ENCODE measurements at regions not wholly inside any gene's neighbourhood (a gene's known extent, or its start where the extent isn't known, plus 50 kb on each side); places are given as distances from the start of the nearest gene placed in this dataset.

DNA sequence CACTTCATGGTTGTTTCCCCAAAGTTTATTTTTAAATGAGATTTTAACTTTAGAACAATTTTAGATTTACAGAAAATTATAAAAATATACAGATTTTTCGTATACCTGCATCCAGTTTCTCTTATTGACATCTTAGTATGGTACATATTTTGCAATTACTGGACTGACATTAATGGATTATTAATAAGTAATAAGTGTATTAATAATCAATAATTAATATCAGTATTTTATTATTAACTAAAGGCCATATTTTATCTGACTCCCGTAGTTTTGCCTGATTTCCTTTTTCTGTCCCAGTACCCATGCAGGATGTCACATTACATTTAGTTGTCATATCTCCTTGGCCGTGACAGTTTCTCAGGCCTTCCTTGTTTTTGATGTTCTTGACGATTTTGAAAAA is 307.0 kb downstream of the C6orf118 start:
- no peak for TF ChIP-seq CTCF (IDR thresholded peaks at IDR 0.05; ENCODE audit: insufficient read depth, low read length, poor library complexity, severe bottlenecking)
- Histone ChIP-seq H3K4me3 (replicated peaks; ENCODE audit: low read depth, low read length) (no peak overlapping the region), H3K27me3 (replicated peaks; ENCODE audit: control insufficient read depth, insufficient read depth, low read length) (no peaks in the 10 kb centered on the region)

GRCh38 chr6:165001502-165002157 is 307.8 kb downstream of the C6orf118 start:
- no peak overlapping the region for H3K4me3 ChIP-seq (replicated peaks; ENCODE audit: low read depth, low read length)
- H3K27me3 ChIP-seq (replicated peaks; ENCODE audit: control insufficient read depth, insufficient read depth, low read length) = no peaks in the 10 kb centered on the region
- no peak for DNase-seq (ENCODE audit: extremely low read depth, insufficient read length)
- no peaks in the 10 kb centered on the region for H3K36me3 ChIP-seq (ENCODE audit: control insufficient read depth, insufficient read depth, low read length)
- no peak for TF ChIP-seq CTCF (IDR thresholded peaks at IDR 0.05; ENCODE audit: insufficient read depth, low read length, poor library complexity, severe bottlenecking)

More for the DNA sequence above, 307.0 kb downstream of the C6orf118 start:
- no peak for DNase-seq (ENCODE audit: extremely low read depth, insufficient read length)
- H3K36me3 ChIP-seq (ENCODE audit: control insufficient read depth, insufficient read depth, low read length) = no peaks in the 10 kb centered on the region

GRCh38 chr6:164998297-164998696 is 311.1 kb downstream of the C6orf118 start:
- no peak overlapping the region for H3K4me3 ChIP-seq (replicated peaks; ENCODE audit: low read depth, low read length)
- no peak for DNase-seq (ENCODE audit: extremely low read depth, insufficient read length)
- H3K36me3 ChIP-seq (ENCODE audit: control insufficient read depth, insufficient read depth, low read length) = no peaks in the 10 kb centered on the region
- H3K27me3 ChIP-seq (replicated peaks; ENCODE audit: control insufficient read depth, insufficient read depth, low read length) = no peaks in the 10 kb centered on the region
- TF ChIP-seq CTCF (IDR thresholded peaks at IDR 0.05; ENCODE audit: insufficient read depth, low read length, poor library complexity, severe bottlenecking) = no peak

GRCh38 chr6:164996838-164997237 is 312.6 kb downstream of the C6orf118 start:
- Histone ChIP-seq H3K36me3 (ENCODE audit: control insufficient read depth, insufficient read depth, low read length) (no peaks in the 10 kb centered on the region), H3K4me3 (replicated peaks; ENCODE audit: low read depth, low read length) (no peak overlapping the region), H3K27me3 (replicated peaks; ENCODE audit: control insufficient read depth, insufficient read depth, low read length) (no peaks in the 10 kb centered on the region)
- no peak for DNase-seq (ENCODE audit: extremely low read depth, insufficient read length)
- no peak for TF ChIP-seq CTCF (IDR thresholded peaks at IDR 0.05; ENCODE audit: insufficient read depth, low read length, poor library complexity, severe bottlenecking)

DNA sequence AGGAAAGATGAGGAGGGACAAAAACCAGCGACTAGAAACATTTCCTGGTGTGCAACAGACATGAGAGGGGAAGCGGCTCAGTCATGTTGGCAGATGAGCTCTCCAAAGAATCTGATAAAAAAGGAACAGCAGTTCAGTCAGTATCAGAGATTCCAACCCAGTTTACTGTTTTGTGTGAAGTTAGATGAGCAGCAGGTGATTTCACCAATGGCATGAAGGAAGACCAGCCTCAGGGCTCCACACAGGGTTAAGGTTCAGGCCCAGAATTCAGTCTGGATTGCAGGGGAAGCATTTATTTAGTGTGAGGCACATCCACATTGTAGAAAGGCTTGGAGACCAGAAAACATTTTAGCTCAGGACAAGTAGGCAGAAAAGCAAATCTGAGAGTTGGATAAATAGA is 317.8 kb downstream of the C6orf118 start:
- Histone ChIP-seq H3K36me3 (ENCODE audit: control insufficient read depth, insufficient read depth, low read length) (no peaks in the 10 kb centered on the region), H3K27me3 (replicated peaks; ENCODE audit: control insufficient read depth, insufficient read depth, low read length) (no peaks in the 10 kb centered on the region), H3K4me3 (replicated peaks; ENCODE audit: low read depth, low read length) (no peak overlapping the region)
- DNase-seq (ENCODE audit: extremely low read depth, insufficient read length) = no peak
- TF ChIP-seq CTCF (IDR thresholded peaks at IDR 0.05; ENCODE audit: insufficient read depth, low read length, poor library complexity, severe bottlenecking) = no peak

DNA sequence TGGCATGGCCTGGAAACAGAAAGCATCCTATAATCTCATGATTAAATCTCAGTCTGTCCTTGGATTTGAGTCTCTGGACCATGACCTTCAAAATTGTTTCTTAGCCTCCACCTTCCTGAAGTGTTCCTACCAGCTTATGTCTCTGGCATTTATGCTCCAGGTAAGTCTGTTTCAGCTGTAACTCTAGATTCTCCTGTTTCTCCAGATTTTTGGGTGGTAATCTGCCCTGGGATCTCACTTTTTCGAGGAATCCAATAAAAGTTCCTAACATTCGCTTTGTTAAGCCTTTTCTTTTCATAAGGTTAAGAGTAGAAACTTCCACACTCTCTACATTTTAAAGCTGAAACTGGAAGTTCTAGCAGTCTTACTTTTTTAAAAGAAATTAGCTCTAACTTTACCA is 318.5 kb downstream of the C6orf118 start:
- DNase-seq (ENCODE audit: extremely low read depth, insufficient read length) = no peak
- no peak for TF ChIP-seq CTCF (IDR thresholded peaks at IDR 0.05; ENCODE audit: insufficient read depth, low read length, poor library complexity, severe bottlenecking)
- H3K27me3 ChIP-seq (replicated peaks; ENCODE audit: control insufficient read depth, insufficient read depth, low read length) = no peaks in the 10 kb centered on the region

More for the DNA sequence above, 318.5 kb downstream of the C6orf118 start:
- Histone ChIP-seq H3K4me3 (replicated peaks; ENCODE audit: low read depth, low read length) (no peak overlapping the region), H3K36me3 (ENCODE audit: control insufficient read depth, insufficient read depth, low read length) (no peaks in the 10 kb centered on the region)

All from GM06990 (cell line).